ENCODE measurements at regions not wholly inside any gene's neighbourhood (a gene's known extent, or its start where the extent isn't known, plus 50 kb on each side); places are given as distances from the start of the nearest gene placed in this dataset.

- 56% methylated on average over 1 of the region's 1 CpG for WGBS (ENCODE audit: insufficient coverage, low coverage, low lambda C conversion rate, missing lambda C conversion rate)
- no peak for TF ChIP-seq POLR2A (IDR thresholded peaks at IDR 0.05)
- no peak for TF ChIP-seq CTCF (IDR thresholded peaks at IDR 0.05)
- Histone ChIP-seq H3K27me3 (no peaks in the 10 kb centered on the region), H3K4me1 (no peaks in the 10 kb centered on the region), H3K36me3 (no peaks in the 10 kb centered on the region), H3K9me3 (no peaks in the 10 kb centered on the region), H3K27ac (no peak overlapping the region), H3K4me3 (no peak overlapping the region)
- no peak for DNase-seq
- no peak for ATAC-seq
- intact Hi-C loops (cut with DNase I): no loop called here
Observed at GRCh38 chr14:84225268-84225667, 1304.7 kb upstream of the FLRT2 start.

GRCh38 chr14:84228702-84229101, 1301.2 kb upstream of the FLRT2 start:
- ATAC-seq: no peak
- no peak overlapping the region for H3K4me3 ChIP-seq
- WGBS (ENCODE audit: insufficient coverage, low coverage, low lambda C conversion rate, missing lambda C conversion rate): 51% methylated on average over 3 of the region's 3 CpGs

GRCh38 chr14:84234281-84234680, 1295.7 kb upstream of the FLRT2 start:
- Histone ChIP-seq H3K4me1 (no peaks in the 10 kb centered on the region), H3K27ac (no peak overlapping the region), H3K27me3 (no peaks in the 10 kb centered on the region), H3K9me3 (no peaks in the 10 kb centered on the region), H3K36me3 (no peaks in the 10 kb centered on the region), H3K4me3 (no peak overlapping the region)
- DNase-seq: no peak
- no peak for ATAC-seq
- TF ChIP-seq POLR2A (IDR thresholded peaks at IDR 0.05): no peak
- TF ChIP-seq CTCF (IDR thresholded peaks at IDR 0.05): no peak
- 58% methylated on average over 5 of the region's 7 CpGs for WGBS (ENCODE audit: insufficient coverage, low coverage, low lambda C conversion rate, missing lambda C conversion rate)
- intact Hi-C loops (cut with DNase I): no loop called here

More at GRCh38 chr14:84228702-84229101, 1301.2 kb upstream of the FLRT2 start:
- intact Hi-C loops (cut with DNase I): no loop called here
- Histone ChIP-seq H3K36me3 (no peaks in the 10 kb centered on the region), H3K27ac (no peak overlapping the region), H3K9me3 (no peaks in the 10 kb centered on the region), H3K27me3 (no peaks in the 10 kb centered on the region), H3K4me1 (no peaks in the 10 kb centered on the region)
- no peak for DNase-seq
- TF ChIP-seq CTCF (IDR thresholded peaks at IDR 0.05) (no peak), POLR2A (IDR thresholded peaks at IDR 0.05) (no peak)

GRCh38 chr14:84236290-84236689, 1293.7 kb upstream of the FLRT2 start:
- 23% methylated on average over 2 of the region's 3 CpGs for WGBS (ENCODE audit: insufficient coverage, low coverage, low lambda C conversion rate, missing lambda C conversion rate)
- TF ChIP-seq POLR2A (IDR thresholded peaks at IDR 0.05): no peak
- no peak for TF ChIP-seq CTCF (IDR thresholded peaks at IDR 0.05)
- H3K27me3 ChIP-seq: no peaks in the 10 kb centered on the region
- DNase-seq: no peak
- ATAC-seq: no peak
- H3K4me1 ChIP-seq: no peaks in the 10 kb centered on the region
- H3K9me3 ChIP-seq: no peaks in the 10 kb centered on the region
- H3K36me3 ChIP-seq: no peaks in the 10 kb centered on the region
- H3K27ac ChIP-seq: no peak overlapping the region
- H3K4me3 ChIP-seq: no peak overlapping the region
- intact Hi-C loops (cut with DNase I): no loop called here

GRCh38 chr14:84237881-84238280, 1292.1 kb upstream of the FLRT2 start:
- Histone ChIP-seq H3K27me3 (no peaks in the 10 kb centered on the region), H3K4me3 (no peak overlapping the region), H3K4me1 (no peaks in the 10 kb centered on the region), H3K36me3 (no peaks in the 10 kb centered on the region), H3K27ac (no peak overlapping the region), H3K9me3 (no peaks in the 10 kb centered on the region)
- no peak for TF ChIP-seq CTCF (IDR thresholded peaks at IDR 0.05)
- TF ChIP-seq POLR2A (IDR thresholded peaks at IDR 0.05): no peak
- intact Hi-C loops (cut with DNase I): no loop called here
- WGBS (ENCODE audit: insufficient coverage, low coverage, low lambda C conversion rate, missing lambda C conversion rate): 51% methylated on average over 2 of the region's 2 CpGs
- no peak for DNase-seq
- ATAC-seq: no peak
